ENCODE measurements at regions not wholly inside any gene's neighbourhood (a gene's known extent, or its start where the extent isn't known, plus 50 kb on each side); places are given as distances from the start of the nearest gene placed in this dataset.

GRCh38 chr21:16580661-16581060, 850.9 kb downstream of the USP25 start:
- no peak for DNase-seq (ENCODE audit: low read depth, low spot score)

GRCh38 chr21:16583556-16583955, 853.8 kb downstream of the USP25 start:
- no peak for DNase-seq (ENCODE audit: low read depth, low spot score)

DNA sequence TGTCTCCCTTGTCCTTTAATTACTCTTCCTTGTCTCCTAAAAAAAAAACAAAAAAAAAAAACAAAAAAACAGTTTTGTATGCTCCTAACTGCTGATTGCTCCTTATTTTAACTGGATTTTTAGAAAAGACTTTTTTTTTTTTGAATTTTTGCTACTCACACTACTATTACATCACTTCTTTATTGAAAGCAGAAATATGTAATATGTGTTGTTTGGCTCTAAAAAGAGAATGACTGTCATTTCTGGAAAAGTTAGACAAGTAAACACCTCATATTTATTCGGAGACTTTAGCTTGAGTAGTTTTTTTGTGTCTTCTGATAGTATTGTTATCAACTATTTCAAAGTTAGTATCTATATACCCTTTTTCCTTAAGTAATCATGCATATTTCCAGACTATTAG, 855.0 kb downstream of the USP25 start:
- DNase-seq (ENCODE audit: low read depth, low spot score): no peak

DNA sequence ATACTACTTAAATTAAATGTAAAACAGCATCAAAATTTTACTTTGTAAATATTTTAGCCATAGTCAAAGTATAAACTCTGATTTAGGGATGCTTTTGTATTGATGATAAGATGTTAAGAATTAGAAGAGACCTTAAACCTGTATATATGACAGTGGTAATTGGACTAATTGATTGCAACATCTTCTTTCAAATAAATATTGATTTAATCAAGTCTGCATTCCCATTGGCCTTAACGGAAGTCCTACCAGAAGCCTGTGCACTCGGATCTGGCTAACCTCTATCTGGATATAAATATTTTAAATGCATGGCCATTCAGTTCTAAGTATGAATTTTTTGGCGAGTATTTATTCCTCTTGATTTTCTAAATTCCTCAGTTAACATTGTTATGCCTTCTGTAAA, 856.1 kb downstream of the USP25 start:
- DNase-seq (ENCODE audit: low read depth, low spot score): no peak

DNA sequence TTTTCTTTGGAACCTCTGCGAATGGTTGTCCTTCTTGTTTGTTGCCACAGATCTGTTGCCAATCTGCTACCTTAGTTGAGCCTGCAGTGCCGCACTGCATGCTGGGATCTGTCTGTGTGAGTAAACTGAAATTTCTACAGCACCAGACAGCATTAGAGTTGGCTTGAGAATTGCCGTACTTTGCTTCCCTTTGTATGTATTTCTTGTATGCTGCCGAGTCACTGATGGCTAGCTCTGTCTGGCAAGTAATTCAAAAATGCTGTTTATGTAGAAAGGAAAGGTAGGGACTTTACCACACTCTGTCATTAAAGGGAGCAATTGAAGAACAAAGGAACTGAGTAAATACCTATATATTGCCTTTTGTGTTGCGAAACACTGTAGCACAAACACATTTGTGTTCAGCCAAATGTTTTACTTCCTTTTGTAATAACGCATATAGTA, 857.4 kb downstream of the USP25 start:
- no peak for DNase-seq (ENCODE audit: low read depth, low spot score)

GRCh38 chr21:16587681-16588375, 858.0 kb downstream of the USP25 start:
- DNase-seq (ENCODE audit: low read depth, low spot score): no peak

- DNase-seq (ENCODE audit: low read depth, low spot score): no peak
Measured at GRCh38 chr21:16588433-16588860, 858.7 kb downstream of the USP25 start.

DNA sequence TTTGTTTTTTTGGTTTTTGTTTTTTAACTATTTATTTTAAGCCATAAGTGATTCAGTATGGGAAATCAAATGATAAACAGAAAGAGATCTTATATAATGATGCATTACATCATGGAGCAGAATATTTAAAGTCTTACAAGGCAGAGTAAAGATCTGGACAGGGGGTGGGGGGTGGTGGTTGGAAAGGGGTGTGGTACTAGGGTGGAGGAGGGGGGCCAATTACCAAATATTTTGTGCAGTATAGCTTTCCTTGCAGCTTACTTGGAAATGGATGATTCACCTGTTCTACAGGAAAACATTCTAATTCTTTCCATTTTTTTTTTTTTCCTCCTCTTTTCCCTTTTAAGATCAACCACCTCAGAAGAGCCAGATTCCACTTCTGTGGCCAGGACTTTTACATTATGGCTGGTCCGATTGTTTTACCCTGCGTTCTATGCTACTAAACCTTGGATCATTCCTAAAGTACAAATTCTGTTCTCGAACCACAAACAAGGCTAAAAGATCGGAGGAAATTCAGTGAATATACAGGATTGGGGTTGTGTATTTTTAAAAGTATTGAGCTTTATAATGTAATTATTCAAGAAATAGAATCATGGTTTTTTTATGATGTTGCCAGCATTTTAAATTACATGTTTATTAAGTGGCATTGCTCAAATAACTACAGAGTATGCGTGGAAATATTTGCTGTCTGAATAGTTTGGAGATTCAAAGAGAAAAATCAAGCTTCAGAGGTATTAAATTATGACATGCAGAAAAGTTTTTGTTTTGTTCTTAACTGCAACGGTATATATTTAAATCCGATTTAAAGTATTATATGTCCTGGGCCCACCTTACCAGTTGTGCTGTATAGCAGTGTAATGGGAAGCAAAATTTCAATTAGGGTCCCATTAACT, 859.5 kb downstream of the USP25 start:
- DNase-seq (ENCODE audit: low read depth, low spot score): no peak

- DNase-seq (ENCODE audit: low read depth, low spot score): no peak
Measured at GRCh38 chr21:16590186-16590585, 860.4 kb downstream of the USP25 start.

DNA sequence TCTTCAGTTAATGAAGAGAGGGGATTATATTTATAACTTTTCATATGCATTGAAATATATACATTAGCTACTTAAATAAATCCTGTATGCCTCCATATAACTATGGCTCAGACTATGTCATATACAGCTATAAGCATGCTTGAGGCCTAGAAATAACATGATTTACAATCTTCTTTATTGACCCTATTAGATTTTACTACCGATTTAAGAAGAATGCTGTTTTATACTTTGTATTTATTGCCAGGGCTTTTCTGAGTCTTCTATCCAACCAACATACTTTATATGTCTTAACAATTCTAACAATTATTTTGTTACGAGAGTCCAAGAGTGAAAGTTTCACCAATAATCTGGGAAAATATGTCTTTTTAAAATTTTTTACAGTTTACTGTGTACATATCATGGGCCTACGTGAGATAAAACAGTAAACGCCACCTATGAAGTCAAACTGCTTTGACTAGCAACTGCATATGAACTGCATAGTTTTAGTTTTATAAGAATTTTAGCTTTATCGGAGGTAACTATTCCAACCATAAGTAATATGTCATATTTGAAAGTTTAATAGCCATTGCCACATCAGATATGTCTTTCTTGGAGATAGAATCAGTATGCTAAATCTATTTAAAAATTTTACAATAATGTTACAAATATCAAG, 861.0 kb downstream of the USP25 start:
- DNase-seq (ENCODE audit: low read depth, low spot score): no peak

DNA sequence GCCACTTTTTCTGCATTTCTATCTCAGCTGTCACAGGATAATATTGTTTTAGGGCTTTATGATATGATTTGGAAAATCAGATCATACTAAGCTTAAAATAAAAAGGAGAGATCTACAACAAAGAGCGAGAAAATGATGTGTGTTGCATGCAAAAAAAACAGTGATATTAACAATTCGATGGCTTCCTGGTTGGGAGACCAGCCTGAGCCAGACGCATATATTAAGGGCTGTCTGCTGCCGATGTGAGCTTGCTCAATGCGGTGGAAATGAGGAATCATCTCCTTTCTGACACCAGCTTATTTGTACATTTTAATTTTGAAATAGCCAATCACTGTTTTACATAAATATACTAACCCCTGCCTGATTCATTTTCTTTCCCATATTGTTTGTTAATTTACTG, 862.6 kb downstream of the USP25 start:
- DNase-seq (ENCODE audit: low read depth, low spot score): no peak

- DNase-seq (ENCODE audit: low read depth, low spot score): no peak
Measured at GRCh38 chr21:16594191-16594590, 864.4 kb downstream of the USP25 start.

- no peak for DNase-seq (ENCODE audit: low read depth, low spot score)
Measured at GRCh38 chr21:16596369-16596768, 866.6 kb downstream of the USP25 start.

- no peak for DNase-seq (ENCODE audit: low read depth, low spot score)
Measured at GRCh38 chr21:16597753-16598152, 868.0 kb downstream of the USP25 start.

DNA sequence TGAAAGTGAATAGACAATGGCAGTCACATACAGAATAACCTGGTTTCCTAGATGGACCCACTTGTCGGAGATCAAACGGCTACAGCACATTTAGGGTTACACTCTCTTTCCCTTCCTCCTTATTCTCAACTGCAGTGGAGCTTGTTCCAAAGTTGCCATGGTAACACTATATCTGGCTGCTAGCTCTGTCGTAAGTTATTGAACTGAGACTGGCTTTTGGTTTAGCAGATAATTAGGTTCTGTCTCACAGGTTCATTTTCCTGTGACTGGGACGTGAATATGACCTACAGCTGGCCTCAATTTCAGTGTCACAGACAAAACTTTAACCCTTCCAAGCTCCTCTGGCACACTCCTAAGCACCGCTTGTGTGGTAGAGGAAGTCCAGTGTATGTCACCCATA, 875.8 kb downstream of the USP25 start:
- no peak for DNase-seq (ENCODE audit: low read depth, low spot score)

DNA sequence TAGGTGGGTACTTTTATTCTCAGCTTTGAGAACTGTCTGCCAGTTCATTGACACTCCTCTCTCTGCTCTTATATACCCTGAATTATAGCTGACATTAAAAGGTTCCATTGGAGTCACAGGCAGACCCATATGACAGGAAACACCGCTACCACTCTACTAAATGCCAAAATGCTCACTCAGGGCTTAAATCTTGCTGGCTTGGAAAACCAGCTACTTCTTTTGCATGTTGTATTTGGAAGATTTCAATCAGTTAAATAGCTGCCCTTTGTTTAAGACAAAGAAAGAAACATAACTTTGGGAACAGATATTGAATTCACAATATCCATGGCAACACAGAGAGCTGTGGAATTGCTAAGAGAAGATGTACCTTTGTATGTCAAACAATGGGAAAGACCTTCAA, 876.5 kb downstream of the USP25 start:
- no peak for DNase-seq (ENCODE audit: low read depth, low spot score)

DNA sequence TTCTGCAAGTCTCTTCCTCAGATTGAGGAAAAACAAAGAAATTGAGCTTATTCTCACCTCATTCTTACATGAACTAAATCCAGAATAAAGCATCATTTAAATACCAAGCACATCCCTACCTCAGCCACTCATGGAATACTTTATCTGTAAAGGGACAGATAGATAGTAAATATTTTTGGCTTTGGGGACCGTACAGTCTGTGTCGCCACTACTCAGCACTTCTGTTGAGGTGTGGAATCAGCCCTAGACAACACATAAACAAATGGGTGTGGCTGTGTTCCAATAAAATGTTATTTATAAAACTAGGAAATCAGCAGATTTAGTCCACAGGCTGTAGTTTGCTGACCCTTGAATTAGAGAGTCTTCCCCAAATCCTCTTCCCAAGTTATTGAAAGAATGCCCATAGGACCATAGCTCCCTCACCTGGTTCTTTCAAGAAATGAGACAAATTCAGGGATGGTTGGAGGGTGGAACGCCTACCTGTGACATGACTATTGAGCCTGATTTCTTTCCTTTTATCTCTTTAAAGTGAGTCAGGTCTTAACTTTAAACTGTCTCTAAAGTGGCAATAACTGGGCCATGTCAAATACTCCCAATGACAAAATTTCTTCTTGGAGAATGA, 878.5 kb downstream of the USP25 start:
- DNase-seq (ENCODE audit: low read depth, low spot score): no peak

- DNase-seq (ENCODE audit: low read depth, low spot score): no peak
Measured at GRCh38 chr21:16619281-16619680, 889.5 kb downstream of the USP25 start.

DNA sequence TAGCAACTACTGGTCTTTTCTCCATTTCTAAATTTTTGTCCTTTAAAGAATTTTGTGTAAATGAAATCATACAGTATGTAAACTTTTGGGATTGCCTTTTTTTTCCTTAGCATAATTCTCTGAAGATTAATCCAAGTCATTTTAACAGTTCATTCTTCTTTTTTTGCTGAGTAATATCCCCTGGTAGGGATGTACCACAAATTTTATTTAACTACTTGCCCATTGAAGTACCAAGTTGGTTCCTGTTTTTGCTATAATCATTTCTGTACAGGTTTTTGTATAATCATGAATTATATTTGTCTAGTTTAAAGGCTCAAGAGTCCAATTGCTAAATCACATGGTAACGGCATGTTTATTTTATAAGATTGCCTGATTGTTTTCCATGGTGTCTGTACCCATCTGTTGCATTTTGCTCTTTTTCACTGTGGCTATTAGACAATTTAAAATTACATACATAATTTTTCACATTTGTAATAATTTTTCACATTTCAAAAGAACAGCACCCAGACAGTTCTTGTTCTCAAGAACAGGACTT, 891.1 kb downstream of the USP25 start:
- no peak for DNase-seq (ENCODE audit: low read depth, low spot score)

DNA sequence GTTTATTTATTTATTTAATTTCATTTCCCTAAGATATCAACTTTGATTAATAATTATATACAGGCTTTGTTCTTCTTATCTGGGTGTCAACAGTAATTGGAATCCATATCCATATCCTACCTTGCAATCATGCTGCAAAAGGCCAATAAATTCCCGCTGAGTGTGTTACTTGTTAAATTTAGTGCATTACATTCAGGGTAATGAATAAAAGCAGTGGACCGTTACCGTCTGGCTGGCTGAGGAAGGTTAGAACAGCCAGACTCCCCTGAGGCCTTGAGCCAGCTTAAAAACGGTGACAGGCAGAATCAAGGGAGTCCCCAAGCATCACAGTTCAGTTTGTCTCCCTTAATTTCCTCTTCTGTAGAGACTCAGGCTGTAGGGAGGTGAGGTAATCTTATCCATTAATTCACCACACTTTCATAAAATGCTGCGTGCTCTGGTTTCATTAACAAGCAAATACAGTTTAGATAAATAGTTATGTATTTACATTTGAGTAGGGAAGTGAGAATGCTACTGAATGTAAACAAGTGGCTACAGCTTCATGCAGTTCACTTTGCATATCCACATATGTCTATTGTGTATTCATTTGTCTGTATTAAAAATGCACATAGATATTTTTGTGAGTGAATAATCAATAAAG, 888.2 kb upstream of the CXADR start:
- no peak for DNase-seq (ENCODE audit: low read depth, low spot score)

DNA sequence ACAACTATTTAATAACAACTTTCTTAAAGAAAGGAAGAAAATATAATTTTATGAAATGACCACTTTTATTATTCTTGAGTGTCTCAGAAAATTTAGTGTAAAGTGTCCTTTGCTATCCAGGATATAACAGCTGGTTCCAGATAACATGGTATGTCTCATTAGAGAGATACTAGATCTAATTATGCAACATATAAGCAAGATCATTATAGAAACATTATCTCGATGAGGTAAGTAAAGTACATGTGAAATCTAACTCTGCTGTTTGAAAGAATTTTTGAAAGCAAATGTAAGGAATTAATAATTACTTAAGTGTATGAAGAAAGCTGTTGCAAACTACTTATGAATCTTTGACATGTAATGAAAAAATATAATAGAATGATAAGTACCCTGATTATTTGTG, 887.4 kb upstream of the CXADR start:
- no peak for DNase-seq (ENCODE audit: low read depth, low spot score)

Measured in iPS DF 19.7 (cell line).